ENCODE measurements at regions not wholly inside any gene's neighbourhood (a gene's known extent, or its start where the extent isn't known, plus 50 kb on each side); places are given as distances from the start of the nearest gene placed in this dataset.

DNA sequence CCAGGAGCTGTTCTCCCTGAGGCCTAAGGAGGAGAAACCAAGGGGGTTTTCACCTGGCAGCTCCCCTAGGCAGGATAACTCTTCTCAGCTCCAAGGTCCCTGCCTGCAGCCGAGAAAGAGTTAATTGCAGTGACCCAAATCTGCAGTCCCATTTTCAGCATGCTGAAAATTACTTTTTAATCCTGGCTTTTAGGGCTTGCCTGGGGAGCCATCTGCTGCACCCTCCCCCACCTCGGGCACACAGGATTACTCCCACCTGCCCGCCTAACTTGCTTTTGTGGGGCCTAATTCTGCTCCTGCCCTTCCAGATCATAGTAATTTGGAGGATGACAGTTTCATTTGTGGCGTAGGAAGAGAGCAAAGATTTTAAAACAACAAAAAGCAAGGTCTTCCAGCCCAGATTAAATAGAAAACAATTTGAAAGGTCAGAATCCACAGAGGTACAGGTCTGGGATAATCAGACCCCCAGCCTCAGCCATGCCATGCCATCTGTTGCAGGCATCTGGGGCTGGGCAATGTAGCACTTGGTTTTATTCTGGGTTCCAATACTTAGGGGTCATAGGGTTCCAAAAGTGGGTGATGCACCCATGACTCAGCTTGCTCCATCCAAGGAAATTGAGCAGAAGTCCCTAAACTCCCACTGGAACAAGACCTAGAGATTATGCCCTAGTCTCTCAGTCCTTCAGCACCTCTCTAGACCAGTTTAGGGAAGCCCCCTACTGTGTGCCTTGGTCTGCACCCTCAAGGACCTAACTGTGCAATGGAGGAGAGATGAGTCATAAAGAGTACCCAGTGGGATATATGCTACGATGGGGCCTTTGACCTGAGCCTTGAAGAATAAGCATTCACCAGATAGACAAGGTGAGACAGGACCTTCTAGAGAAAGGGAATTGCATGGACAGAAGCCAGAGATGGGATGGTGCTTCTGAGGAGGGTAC lies 64.5 kb upstream of the NLK start:
- H3K4me3 ChIP-seq (ENCODE audit: control insufficient read depth, low read depth, low read length): no peak overlapping the region
- TF ChIP-seq, protein P1, sequence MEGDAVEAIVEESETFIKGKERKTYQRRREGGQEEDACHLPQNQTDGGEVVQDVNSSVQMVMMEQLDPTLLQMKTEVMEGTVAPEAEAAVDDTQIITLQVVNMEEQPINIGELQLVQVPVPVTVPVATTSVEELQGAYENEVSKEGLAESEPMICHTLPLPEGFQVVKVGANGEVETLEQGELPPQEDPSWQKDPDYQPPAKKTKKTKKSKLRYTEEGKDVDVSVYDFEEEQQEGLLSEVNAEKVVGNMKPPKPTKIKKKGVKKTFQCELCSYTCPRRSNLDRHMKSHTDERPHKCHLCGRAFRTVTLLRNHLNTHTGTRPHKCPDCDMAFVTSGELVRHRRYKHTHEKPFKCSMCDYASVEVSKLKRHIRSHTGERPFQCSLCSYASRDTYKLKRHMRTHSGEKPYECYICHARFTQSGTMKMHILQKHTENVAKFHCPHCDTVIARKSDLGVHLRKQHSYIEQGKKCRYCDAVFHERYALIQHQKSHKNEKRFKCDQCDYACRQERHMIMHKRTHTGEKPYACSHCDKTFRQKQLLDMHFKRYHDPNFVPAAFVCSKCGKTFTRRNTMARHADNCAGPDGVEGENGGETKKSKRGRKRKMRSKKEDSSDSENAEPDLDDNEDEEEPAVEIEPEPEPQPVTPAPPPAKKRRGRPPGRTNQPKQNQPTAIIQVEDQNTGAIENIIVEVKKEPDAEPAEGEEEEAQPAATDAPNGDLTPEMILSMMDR (IDR thresholded peaks at IDR 0.05; ENCODE audit: control insufficient read depth, insufficient read depth, low read depth, low read length, missing control alignments): no peak
- DNase-seq (ENCODE audit: low read depth): no peak

DNA sequence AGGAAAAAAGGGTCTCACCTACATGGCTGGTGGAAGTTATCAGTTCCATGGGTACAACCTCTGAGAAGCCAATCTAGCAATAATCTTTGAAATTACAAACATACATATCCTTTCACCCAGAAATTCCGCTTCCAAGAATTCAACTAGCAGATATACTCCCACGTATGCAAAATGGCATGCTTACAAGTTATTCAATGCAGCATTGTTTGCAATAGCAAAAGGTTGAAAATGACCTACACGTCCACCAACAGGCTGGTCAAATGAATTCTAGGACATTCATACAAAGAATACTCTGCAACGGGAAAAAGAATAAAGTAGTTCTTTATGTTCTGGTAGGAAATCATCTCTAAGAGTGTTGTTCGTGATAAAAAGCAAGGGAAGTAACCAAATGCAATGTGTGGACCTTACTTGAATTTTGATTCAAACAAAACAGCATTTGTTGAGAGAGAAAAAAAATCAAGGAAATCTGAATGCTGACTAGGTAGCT lies 63.7 kb upstream of the NLK start:
- TF ChIP-seq, protein P1 (IDR thresholded peaks at IDR 0.05; ENCODE audit: control insufficient read depth, insufficient read depth, low read depth, low read length, missing control alignments): no peak
- no peak overlapping the region for H3K4me3 ChIP-seq (ENCODE audit: control insufficient read depth, low read depth, low read length)
- DNase-seq (ENCODE audit: low read depth): no peak

DNA sequence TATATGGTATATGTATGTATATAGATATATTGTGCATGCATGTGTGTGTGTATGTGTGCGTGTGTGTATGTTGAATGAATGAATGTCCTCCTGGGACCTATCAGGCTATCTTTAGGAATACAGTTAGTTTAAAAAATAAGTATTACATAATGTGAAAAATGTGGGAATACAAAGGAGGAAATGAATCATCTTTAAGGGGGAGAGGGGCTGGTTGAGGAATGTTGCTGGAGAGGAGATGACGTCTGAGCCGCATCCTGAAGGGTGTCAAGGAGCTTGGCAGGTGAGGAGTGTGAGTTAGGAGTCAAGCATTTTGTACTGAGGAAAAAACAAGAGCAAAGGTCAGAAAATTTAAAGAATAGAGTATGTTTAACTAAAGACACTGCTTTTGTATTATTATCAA lies 62.4 kb upstream of the NLK start:
- DNase-seq (ENCODE audit: low read depth): peak; percentile 13
- TF ChIP-seq, protein P1 (IDR thresholded peaks at IDR 0.05; ENCODE audit: control insufficient read depth, insufficient read depth, low read depth, low read length, missing control alignments): no peak
- no peak overlapping the region for H3K4me3 ChIP-seq (ENCODE audit: control insufficient read depth, low read depth, low read length)

DNA sequence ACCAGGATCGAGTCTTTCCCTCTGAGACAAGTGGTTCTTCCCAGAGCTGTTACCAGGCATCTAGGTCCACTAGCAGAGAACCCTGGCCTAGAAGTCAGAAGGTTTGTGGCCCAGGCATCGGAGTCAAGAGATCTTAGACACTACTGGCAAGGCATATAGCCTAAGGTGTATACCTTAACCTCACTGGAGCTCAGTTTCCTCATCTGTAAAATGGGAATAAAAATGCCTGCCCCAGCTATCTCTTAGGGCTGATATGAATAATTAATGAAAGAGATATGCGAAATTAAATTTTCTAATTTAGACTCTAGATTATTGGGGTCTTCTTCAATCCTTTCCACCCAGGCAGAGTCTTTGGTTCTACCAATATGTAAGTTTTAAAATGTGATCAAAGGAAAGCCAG lies 60.5 kb upstream of the NLK start:
- no peak overlapping the region for H3K4me3 ChIP-seq (ENCODE audit: control insufficient read depth, low read depth, low read length)
- TF ChIP-seq, protein P1 (IDR thresholded peaks at IDR 0.05; ENCODE audit: control insufficient read depth, insufficient read depth, low read depth, low read length, missing control alignments): no peak
- DNase-seq (ENCODE audit: low read depth): no peak

DNA sequence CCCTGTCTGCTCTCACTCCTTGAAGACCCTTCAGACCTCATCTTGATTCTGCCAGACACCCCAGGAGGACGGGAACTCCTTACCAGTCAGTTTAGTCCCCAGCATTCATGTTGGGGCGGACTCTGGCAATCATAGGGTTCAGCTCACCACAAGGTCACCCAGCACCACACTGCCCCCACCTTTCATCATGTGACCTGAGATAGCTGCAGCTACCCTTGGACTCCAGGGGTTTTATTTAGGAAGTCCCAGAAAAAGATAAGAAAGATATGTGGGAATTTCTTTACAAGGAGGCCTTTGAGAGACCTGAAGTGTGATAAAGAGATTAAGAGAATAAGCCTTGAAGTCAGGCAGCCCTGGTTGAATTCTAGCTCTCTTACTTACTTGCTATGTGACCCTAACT lies 59.8 kb upstream of the NLK start:
- H3K4me3 ChIP-seq (ENCODE audit: control insufficient read depth, low read depth, low read length): no peak overlapping the region
- DNase-seq (ENCODE audit: low read depth): no peak
- TF ChIP-seq, protein P1 (IDR thresholded peaks at IDR 0.05; ENCODE audit: control insufficient read depth, insufficient read depth, low read depth, low read length, missing control alignments): no peak

DNA sequence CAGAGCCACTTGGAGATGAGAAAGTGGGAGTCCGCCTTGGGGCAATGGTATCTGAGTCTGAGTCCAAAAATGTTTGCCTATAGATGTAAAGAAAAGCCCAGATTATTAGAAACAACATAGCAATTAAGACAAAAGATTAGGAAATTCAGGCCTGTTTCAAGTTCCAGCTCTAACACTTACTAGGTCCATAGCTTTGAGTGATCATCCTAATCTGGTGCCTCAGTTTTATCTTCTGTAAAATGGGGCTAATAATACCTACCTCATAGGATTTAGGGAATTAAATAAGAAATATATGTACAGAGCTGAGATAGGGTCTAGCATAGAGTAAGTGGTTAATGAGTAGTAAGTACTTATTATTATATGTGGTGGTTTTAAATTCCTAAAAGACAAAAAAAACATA lies 58.6 kb upstream of the NLK start:
- TF ChIP-seq, protein P1 (IDR thresholded peaks at IDR 0.05; ENCODE audit: control insufficient read depth, insufficient read depth, low read depth, low read length, missing control alignments): no peak
- no peak overlapping the region for H3K4me3 ChIP-seq (ENCODE audit: control insufficient read depth, low read depth, low read length)
- DNase-seq (ENCODE audit: low read depth): no peak

All from AG09309 (cell line).